SK-N-MC (cell line): ENCODE measurements at regions not wholly inside any gene's neighbourhood (a gene's known extent, or its start where the extent isn't known, plus 50 kb on each side); places are given as distances from the start of the nearest gene placed in this dataset.
"Not testable (repeated sequence)": the region's sequence is repeated elsewhere in the genome, so short reads cannot be mapped to it uniquely, and the experiment has no call there.

Source experiments
- DNase-seq: peaks from one replicate; pipeline ENCODE4 v3.0.0-alpha.2; 2011; ENCODE audit warnings: low read depth, low spot score
- H3K27ac ChIP-seq: fragments of 200-600 bp; sonication (generic); 2 replicates; pipeline ENCODE4 v1.5.1; 2016; ENCODE audit warnings: mixed run types
- H3K36me3 ChIP-seq: fragments of 200-600 bp; sonication (generic); 2 replicates; pipeline ENCODE4 v1.6.1; 2017; ENCODE audit warnings: antibody characterized with exemption, low read length, mixed read lengths; ENCODE audit not compliant: insufficient read depth
- H3K4me3 ChIP-seq: fragments of 200-600 bp; sonication (generic); 2 replicates; pipeline ENCODE4 v1.5.1; 2016
- H3K9ac ChIP-seq: fragments of 200-600 bp; sonication (generic); 2 replicates; pipeline ENCODE4 v1.8.0; 2017; ENCODE audit warnings: mixed run types, mixed read lengths; ENCODE audit not compliant: insufficient read length
- H3K9me3 ChIP-seq: fragments of 200-600 bp; sonication (generic); 2 replicates; pipeline ENCODE4 v1.6.1; 2017; ENCODE audit warnings: low read depth, mild to moderate bottlenecking, antibody characterized with exemption, low read length, moderate library complexity, mixed read lengths
- EZH2 ChIP-seq: fragments of 200-600 bp; sonication (generic); IDR thresholded peaks from one replicate; pipeline ENCODE4 v1.6.1; 2017; ENCODE audit warnings: antibody characterized with exemption
- FOXP2 ChIP-seq: optimal IDR thresholded peaks from 2 replicates; pipeline ENCODE3; 2011; ENCODE audit warnings: mild to moderate bottlenecking, moderate library complexity; ENCODE audit not compliant: insufficient read depth; ENCODE audit errors: extremely low read length, control extremely low read depth
- POLR2AphosphoS5 ChIP-seq: IDR thresholded peaks from 2 replicates; pipeline ENCODE4 v1.6.1; 2012; ENCODE audit warnings: mild to moderate bottlenecking, low read depth, low read length, borderline replicate concordance

- Histone ChIP-seq H3K4me3 (no peak overlapping the region), H3K9ac (no peak overlapping the region), H3K36me3 (no peaks in the 10 kb centered on the region), H3K9me3 (no peaks in the 10 kb centered on the region), H3K27ac (no peak overlapping the region)
- DNase-seq: no peak
- TF ChIP-seq POLR2AphosphoS5 (no peak), FOXP2 (no peak), EZH2 (no peak)
Measured at GRCh38 chr12:28755027-28755426, 394.1 kb upstream of the FAR2 start.

- H3K9ac ChIP-seq: no peak overlapping the region
Measured at GRCh38 chr12:28759333-28759732, 389.7 kb upstream of the FAR2 start.

GRCh38 chr12:28760040-28760903, 388.8 kb upstream of the FAR2 start:
- H3K4me3 ChIP-seq, DNase-seq, H3K36me3 ChIP-seq, H3K27ac ChIP-seq, H3K9ac ChIP-seq, H3K9me3 ChIP-seq: not testable (repeated sequence)

More at GRCh38 chr12:28759333-28759732, 389.7 kb upstream of the FAR2 start:
- Histone ChIP-seq H3K9me3 (no peaks in the 10 kb centered on the region), H3K36me3 (no peaks in the 10 kb centered on the region), H3K4me3 (no peak overlapping the region), H3K27ac (no peak overlapping the region)
- TF ChIP-seq POLR2AphosphoS5 (no peak), FOXP2 (no peak), EZH2 (no peak)
- DNase-seq: no peak

GRCh38 chr12:28761897-28762296, 387.2 kb upstream of the FAR2 start:
- H3K4me3 ChIP-seq, H3K9ac ChIP-seq, H3K36me3 ChIP-seq, H3K9me3 ChIP-seq, H3K27ac ChIP-seq, DNase-seq: not testable (repeated sequence)

- no peaks in the 10 kb centered on the region for H3K36me3 ChIP-seq
- no peak for DNase-seq
- H3K9ac ChIP-seq: no peak overlapping the region
- TF ChIP-seq POLR2AphosphoS5 (no peak), EZH2 (no peak), FOXP2 (no peak)
- H3K9me3 ChIP-seq: no peaks in the 10 kb centered on the region
- no peak overlapping the region for H3K4me3 ChIP-seq
- H3K27ac ChIP-seq: no peak overlapping the region
Measured at GRCh38 chr12:28766398-28766797, 382.7 kb upstream of the FAR2 start.

GRCh38 chr12:28767836-28768348, 381.2 kb upstream of the FAR2 start:
- Histone ChIP-seq H3K9ac (no peak overlapping the region), H3K36me3 (no peaks in the 10 kb centered on the region), H3K4me3 (no peak overlapping the region), H3K27ac (no peak overlapping the region), H3K9me3 (no peaks in the 10 kb centered on the region)
- no peak for TF ChIP-seq POLR2AphosphoS5
- DNase-seq: no peak

- H3K9ac ChIP-seq: no peak overlapping the region
- TF ChIP-seq EZH2 (no peak), FOXP2 (no peak), POLR2AphosphoS5 (no peak)
- no peak overlapping the region for H3K27ac ChIP-seq
- H3K4me3 ChIP-seq: no peak overlapping the region
- H3K36me3 ChIP-seq: no peaks in the 10 kb centered on the region
- DNase-seq: no peak
- H3K9me3 ChIP-seq: no peaks in the 10 kb centered on the region
Measured at GRCh38 chr12:28770322-28770721, 378.8 kb upstream of the FAR2 start.

GRCh38 chr12:28771968-28772367, 377.1 kb upstream of the FAR2 start:
- H3K9ac ChIP-seq: no peak overlapping the region
- H3K27ac ChIP-seq: no peak overlapping the region
- no peak overlapping the region for H3K4me3 ChIP-seq
- DNase-seq: no peak
- no peaks in the 10 kb centered on the region for H3K9me3 ChIP-seq
- no peaks in the 10 kb centered on the region for H3K36me3 ChIP-seq
- TF ChIP-seq POLR2AphosphoS5 (no peak), EZH2 (no peak), FOXP2 (no peak)

GRCh38 chr12:28775556-28775955, 373.5 kb upstream of the FAR2 start:
- H3K36me3 ChIP-seq: no peaks in the 10 kb centered on the region
- no peak overlapping the region for H3K9ac ChIP-seq
- no peak overlapping the region for H3K4me3 ChIP-seq
- H3K9me3 ChIP-seq: no peaks in the 10 kb centered on the region
- H3K27ac ChIP-seq: no peak overlapping the region
- TF ChIP-seq FOXP2 (no peak), EZH2 (no peak), POLR2AphosphoS5 (no peak)
- no peak for DNase-seq
